ENCODE measurements at regions not wholly inside any gene's neighbourhood (a gene's known extent, or its start where the extent isn't known, plus 50 kb on each side); places are given as distances from the start of the nearest gene placed in this dataset.
"Not testable (repeated sequence)": the region's sequence is repeated elsewhere in the genome, so short reads cannot be mapped to it uniquely, and the experiment has no call there.

DNA sequence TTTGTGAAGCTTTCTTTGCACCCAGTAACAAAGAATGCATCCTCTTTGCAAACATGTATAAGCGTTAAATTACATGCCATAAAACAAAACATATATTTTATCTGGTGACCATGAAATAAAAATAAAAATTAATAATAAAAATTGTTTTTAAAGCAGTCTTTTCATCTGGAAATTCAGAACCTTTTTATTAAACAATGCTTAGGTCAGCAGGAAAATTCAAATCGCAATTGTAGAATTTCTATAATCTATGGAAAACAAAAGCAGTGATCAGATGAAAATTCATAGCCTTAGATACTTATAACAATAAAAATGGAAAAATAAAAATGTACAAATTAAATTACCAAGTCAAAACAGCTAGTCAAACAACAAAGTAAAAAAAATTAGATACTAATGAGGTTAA, 435.9 kb upstream of the CHAC2 start:
- no peak for DNase-seq (ENCODE audit: low spot score in 2 of 2)
- H3K4me1 ChIP-seq: no peaks in the 10 kb centered on the region
- TF ChIP-seq EP300 (IDR thresholded peaks at IDR 0.05) (no peak), POLR2AphosphoS5 (IDR thresholded peaks at IDR 0.05) (no peak), POLR2A (IDR thresholded peaks at IDR 0.05) (no peak)
- TF ChIP-seq, protein P1, sequence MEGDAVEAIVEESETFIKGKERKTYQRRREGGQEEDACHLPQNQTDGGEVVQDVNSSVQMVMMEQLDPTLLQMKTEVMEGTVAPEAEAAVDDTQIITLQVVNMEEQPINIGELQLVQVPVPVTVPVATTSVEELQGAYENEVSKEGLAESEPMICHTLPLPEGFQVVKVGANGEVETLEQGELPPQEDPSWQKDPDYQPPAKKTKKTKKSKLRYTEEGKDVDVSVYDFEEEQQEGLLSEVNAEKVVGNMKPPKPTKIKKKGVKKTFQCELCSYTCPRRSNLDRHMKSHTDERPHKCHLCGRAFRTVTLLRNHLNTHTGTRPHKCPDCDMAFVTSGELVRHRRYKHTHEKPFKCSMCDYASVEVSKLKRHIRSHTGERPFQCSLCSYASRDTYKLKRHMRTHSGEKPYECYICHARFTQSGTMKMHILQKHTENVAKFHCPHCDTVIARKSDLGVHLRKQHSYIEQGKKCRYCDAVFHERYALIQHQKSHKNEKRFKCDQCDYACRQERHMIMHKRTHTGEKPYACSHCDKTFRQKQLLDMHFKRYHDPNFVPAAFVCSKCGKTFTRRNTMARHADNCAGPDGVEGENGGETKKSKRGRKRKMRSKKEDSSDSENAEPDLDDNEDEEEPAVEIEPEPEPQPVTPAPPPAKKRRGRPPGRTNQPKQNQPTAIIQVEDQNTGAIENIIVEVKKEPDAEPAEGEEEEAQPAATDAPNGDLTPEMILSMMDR (IDR thresholded peaks at IDR 0.05): no peak
- H3K4me3 ChIP-seq: no peak overlapping the region
- H3K27me3 ChIP-seq: no peaks in the 10 kb centered on the region
- H3K36me3 ChIP-seq: no peaks in the 10 kb centered on the region
- no peak overlapping the region for H3K27ac ChIP-seq
- 47% methylated on average over 2 of the region's 2 CpGs for WGBS
- H3K9me3 ChIP-seq: no peaks in the 10 kb centered on the region

DNA sequence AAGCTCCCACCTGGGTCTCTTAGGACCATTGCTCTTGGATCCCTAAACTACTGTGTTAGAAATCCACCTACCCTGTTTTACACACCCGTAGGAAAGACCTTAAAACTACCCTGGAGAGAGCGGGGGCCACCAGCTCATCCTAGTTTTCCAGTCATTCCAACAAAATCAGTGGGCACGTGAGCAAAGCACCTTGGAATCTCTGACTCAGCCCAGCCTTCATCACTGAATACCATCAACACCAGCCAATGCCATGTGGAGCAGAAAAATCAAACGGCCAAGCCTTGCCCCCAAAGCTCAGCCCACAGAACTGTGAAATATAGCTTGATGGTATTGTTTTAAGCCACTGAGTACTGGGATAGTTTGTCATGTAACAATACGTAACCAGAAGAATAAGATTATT, 449.7 kb upstream of the CHAC2 start:
- DNase-seq (ENCODE audit: low spot score in 2 of 2): no peak
- H3K36me3 ChIP-seq: no peaks in the 10 kb centered on the region
- no peaks in the 10 kb centered on the region for H3K9me3 ChIP-seq
- H3K27ac ChIP-seq: no peak overlapping the region
- TF ChIP-seq, protein P1 (IDR thresholded peaks at IDR 0.05): no peak
- TF ChIP-seq POLR2A (IDR thresholded peaks at IDR 0.05) (no peak), EP300 (IDR thresholded peaks at IDR 0.05) (no peak), POLR2AphosphoS5 (IDR thresholded peaks at IDR 0.05) (no peak)
- 76% methylated on average over 5 of the region's 5 CpGs for WGBS
- H3K27me3 ChIP-seq: no peaks in the 10 kb centered on the region
- H3K4me3 ChIP-seq: no peak overlapping the region
- H3K4me1 ChIP-seq: no peaks in the 10 kb centered on the region

DNA sequence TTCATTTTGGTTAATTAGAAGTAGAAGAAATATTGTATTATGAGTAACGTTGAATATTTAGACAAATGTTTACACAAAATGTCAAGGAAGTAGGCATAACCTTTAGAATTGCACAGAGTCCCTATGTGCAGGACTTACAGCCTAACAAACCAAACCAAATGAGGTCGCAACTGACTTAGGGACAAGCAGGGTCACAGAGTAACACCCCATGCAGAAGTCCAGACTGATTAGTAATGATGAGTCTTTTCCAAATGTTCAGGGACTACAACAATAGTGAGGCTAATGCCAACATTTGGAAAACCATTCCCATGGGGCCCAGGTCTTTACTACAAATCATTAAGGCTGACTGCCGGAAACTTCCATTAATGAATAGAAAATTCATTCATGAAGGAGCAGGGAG, 452.5 kb upstream of the CHAC2 start:
- Histone ChIP-seq H3K4me3 (no peak overlapping the region), H3K27ac (no peak overlapping the region), H3K4me1 (no peaks in the 10 kb centered on the region), H3K27me3 (no peaks in the 10 kb centered on the region), H3K9me3 (no peaks in the 10 kb centered on the region), H3K36me3 (no peaks in the 10 kb centered on the region)
- 78% methylated on average over 3 of the region's 3 CpGs for WGBS
- TF ChIP-seq, protein P1 (IDR thresholded peaks at IDR 0.05): no peak
- TF ChIP-seq POLR2AphosphoS5 (IDR thresholded peaks at IDR 0.05): no peak
- no peak for TF ChIP-seq POLR2A (IDR thresholded peaks at IDR 0.05)
- no peak for TF ChIP-seq EP300 (IDR thresholded peaks at IDR 0.05)
- DNase-seq (ENCODE audit: low spot score in 2 of 2): no peak

DNA sequence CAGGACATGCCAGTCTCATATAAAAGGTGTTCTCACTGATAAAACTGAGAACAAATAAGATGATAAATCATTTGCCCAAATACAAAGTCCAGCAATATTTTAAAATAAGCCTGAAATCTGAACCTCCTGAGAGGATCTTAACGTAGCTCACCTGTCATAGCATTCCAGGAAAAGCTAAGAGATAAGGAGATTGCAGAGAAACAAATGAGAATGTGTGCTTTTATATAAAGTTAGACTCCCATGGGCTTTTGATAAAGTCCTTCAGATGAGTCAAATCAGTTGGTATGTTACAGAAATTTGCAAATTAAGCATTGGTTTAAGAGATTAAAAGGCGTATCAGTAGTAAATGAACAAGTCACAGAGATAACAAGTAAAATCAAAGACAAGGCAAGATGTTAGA, 452.9 kb upstream of the CHAC2 start:
- no peak for DNase-seq (ENCODE audit: low spot score in 2 of 2)
- H3K36me3 ChIP-seq: no peaks in the 10 kb centered on the region
- H3K27ac ChIP-seq: no peak overlapping the region
- no peaks in the 10 kb centered on the region for H3K27me3 ChIP-seq
- H3K4me1 ChIP-seq: no peaks in the 10 kb centered on the region
- TF ChIP-seq EP300 (IDR thresholded peaks at IDR 0.05) (no peak), POLR2A (IDR thresholded peaks at IDR 0.05) (no peak), POLR2AphosphoS5 (IDR thresholded peaks at IDR 0.05) (no peak)
- TF ChIP-seq, protein P1 (IDR thresholded peaks at IDR 0.05): no peak
- no peak overlapping the region for H3K4me3 ChIP-seq
- H3K9me3 ChIP-seq: no peaks in the 10 kb centered on the region
- WGBS: 55% methylated on average over 2 of the region's 2 CpGs

DNA sequence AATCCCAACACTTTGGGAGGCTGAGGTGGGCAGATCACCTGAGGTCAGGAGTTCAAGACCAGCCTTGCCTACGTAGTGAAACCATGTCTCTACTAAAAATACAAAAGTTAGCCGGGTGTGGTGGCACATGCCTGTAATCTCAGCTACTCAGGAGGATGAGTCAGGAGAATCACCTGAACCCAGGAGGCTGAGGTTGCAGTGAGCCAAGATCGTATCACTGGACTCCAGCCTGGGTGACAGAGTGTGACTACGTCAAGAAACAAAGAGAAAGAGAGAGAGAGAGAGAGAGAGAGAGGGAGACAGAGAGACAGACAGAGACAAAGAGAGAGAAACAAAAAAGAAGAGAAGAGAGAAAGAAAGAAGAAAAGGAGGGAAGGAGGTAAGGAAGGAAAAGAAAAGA, 454.0 kb upstream of the CHAC2 start:
- H3K9me3 ChIP-seq; H3K4me3 ChIP-seq; DNase-seq (ENCODE audit: low spot score in 2 of 2); H3K36me3 ChIP-seq; H3K27me3 ChIP-seq; H3K4me1 ChIP-seq; H3K27ac ChIP-seq: not testable (repeated sequence)
- 72% methylated on average over 4 of the region's 4 CpGs for WGBS

DNA sequence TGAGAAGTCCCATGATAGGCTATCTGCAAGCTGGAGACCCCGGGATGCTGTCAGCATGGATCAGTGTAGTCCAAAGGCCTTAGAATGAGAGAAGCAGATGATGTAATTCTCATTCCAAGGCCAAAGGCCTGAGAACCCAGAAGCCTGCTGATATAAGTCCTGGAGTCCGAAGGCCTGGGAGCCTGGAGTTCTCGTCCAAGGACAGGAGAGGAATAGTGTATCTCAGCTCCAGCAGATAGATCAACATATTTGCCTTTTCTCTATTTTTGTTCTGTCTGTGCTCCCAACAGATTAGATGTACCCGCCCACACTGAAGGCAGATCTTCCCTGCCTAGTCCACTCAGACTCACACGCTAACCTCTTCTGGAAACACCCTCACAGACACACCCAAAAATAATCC, 454.9 kb upstream of the CHAC2 start:
- no peaks in the 10 kb centered on the region for H3K36me3 ChIP-seq
- no peaks in the 10 kb centered on the region for H3K4me1 ChIP-seq
- no peak for DNase-seq (ENCODE audit: low spot score in 2 of 2)
- TF ChIP-seq, protein P1 (IDR thresholded peaks at IDR 0.05): no peak
- no peak for TF ChIP-seq POLR2A (IDR thresholded peaks at IDR 0.05)
- no peak for TF ChIP-seq POLR2AphosphoS5 (IDR thresholded peaks at IDR 0.05)
- no peak for TF ChIP-seq EP300 (IDR thresholded peaks at IDR 0.05)
- no peaks in the 10 kb centered on the region for H3K27me3 ChIP-seq
- WGBS: 74% methylated on average over 5 of the region's 5 CpGs
- H3K9me3 ChIP-seq: no peaks in the 10 kb centered on the region
- no peak overlapping the region for H3K4me3 ChIP-seq
- H3K27ac ChIP-seq: no peak overlapping the region

All from suprapubic skin (tissue), 4 donors.